Forelimb muscle (tissue), 1 donor: ENCODE measurements at regions not wholly inside any gene's neighbourhood (a gene's known extent, or its start where the extent isn't known, plus 50 kb on each side); places are given as distances from the start of the nearest gene placed in this dataset.
"Not testable (repeated sequence)": the region's sequence is repeated elsewhere in the genome, so short reads cannot be mapped to it uniquely, and the experiment has no call there.

Source experiments
- DNase-seq: peaks from one replicate; pipeline ENCODE4 v3.0.0-alpha.2; 2013; ENCODE audit warnings: low read depth

DNA sequence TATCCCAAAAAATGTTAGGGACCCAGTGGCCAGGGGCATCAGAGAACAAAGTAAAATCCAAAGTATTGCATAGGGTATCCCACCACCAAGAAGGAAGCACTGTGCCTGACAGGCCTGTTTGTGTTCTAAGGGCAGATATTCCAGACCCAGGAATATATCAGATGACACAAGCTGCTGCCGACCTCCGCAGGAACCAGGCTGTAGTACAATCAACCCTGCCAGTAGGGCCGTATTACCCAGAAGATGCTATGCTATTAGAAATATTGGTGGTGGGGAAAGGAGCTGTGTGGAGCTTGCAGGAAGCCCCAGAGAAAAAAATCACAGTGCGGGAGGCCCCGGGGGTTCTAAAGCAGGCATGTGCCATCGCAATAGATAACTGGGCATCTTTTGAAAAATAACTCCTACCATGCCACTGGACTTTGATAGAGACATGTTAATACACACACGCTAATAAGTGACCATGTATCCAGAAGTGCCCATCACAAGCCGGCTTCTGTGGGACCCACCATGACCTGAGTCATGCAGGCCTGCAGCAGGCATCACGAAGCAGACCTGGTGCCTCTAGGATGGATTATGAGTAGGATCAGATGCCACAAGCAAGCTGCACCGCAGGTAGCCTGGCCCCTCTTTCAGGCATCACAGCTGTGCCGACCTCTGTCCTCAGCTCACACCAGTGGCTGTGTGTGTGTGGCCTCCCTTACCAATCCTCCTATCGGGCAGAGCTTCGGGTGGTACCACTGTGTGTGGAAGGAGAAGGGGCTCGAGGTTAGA is 242.7 kb downstream of the BCL11B start:
- DNase-seq, result no peak

DNA sequence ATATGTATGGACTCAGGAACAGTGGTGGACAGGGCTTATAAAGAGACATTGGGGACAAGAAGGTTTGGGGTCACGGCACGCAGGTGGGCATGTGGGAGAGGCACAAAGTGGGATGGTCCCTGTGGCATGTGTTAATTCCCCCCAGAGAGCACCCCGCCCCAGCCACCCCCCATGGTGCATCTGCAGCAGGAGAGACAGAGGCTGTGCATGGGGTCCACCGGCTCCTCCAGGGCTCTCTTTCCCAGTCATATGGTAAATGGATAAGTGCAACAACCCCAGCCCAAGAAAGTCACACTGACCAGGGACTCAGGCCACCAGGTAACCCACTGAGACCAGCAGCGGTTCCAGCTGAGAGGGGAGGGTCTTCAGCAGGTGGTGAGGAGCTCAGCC is 242.1 kb downstream of the BCL11B start:
- no peak for DNase-seq

DNA sequence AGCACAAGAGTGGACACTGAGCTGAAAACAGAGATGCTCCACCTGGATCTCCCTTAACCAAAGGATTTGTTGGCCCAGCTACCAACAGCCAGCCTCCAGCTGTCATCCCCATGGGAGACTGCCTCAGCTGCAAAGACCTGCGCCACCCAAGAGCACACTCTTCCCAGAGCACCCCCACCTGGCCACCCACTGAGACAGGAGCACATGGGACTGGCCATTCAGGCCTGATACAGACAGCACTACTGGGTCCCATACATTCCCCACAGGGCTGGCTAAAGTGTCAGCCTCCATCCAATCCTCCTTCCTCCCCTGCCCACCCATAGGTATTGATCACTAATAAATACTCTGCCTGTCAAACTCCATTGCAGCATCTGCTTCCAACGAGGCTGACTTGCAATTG is 241.5 kb downstream of the BCL11B start:
- DNase-seq, result no peak

DNA sequence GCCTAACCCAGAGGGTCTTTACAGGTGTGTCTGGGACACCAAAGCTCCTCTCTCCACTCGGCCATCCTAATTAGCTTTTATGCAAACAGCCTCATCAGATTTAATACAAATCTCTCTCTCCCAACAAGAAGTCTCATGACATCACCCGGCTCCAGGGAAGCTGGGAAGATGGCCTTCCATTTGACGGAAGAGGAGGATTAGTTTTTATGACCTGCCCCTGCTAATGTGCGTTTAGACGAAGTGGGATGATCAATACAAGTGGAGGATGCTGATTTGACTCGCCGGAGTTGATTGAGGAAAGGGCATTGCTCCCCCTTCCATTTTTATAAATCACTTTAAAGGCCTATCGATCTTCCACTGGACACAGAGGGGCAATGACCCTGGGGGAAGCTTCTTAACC is 239.2 kb downstream of the BCL11B start:
- DNase-seq, result no peak

DNA sequence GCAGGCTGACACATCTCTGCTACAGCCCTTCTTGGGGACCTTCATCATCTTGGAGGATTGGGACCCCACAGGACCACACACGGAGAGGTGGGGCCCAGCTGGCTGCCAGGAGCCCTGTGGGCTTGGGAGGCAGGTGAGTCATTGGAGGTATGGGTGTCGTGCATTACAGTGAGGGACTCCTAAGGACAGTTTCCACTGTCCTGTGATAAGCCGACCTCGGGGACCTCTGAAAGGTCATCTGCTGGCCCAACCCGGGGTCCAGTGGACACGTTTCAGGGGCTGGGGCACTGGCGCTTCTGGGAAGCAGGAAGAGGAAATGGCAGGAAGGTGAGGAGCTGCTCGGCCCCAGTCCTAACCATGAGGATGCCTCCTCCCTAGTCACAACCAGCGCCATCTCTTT is 238.0 kb downstream of the BCL11B start:
- no peak for DNase-seq

DNA sequence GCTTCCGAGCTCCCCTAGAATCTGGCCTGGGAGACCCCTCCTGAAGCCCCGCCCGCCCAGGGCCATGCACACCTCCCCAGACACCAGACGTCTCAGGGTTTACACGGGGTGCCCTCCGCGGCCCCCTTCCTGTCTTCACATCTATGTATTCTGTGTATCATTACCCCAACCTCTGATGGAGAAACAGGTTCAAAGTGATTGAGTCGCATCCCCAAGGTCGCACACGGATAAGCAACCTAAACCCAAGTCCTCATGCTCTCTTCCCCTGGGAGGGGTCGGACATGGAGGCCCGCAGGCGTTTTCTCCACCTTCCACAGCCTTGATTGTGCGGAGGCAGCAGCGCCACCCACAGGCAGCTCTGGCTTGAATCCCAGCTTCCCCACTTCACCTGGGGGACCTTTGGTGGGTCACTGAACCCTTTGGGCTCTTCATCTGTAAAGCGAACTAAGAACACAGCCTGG is 237.3 kb downstream of the BCL11B start:
- DNase-seq, result no peak

DNA sequence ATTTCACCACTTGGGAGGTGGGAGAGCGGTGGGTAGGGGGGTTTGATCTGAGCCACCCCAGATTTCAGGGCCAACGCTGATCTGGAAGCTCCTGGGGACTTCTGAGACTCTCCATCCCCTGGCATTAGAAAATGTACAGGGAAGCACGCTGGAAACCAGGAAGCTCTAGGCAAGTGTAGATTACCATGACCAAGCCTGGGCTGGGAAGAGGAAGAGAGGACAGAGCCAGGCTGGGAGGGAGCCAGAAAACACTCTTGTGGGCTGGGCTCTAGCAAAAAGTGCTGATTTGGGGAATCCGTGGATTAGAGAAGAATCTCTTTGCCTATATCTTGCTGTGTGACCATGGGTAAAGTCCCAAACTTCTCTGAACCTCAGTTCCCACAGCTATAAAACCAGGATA is 236.7 kb downstream of the BCL11B start:
- peak; percentile 35 for DNase-seq

DNA sequence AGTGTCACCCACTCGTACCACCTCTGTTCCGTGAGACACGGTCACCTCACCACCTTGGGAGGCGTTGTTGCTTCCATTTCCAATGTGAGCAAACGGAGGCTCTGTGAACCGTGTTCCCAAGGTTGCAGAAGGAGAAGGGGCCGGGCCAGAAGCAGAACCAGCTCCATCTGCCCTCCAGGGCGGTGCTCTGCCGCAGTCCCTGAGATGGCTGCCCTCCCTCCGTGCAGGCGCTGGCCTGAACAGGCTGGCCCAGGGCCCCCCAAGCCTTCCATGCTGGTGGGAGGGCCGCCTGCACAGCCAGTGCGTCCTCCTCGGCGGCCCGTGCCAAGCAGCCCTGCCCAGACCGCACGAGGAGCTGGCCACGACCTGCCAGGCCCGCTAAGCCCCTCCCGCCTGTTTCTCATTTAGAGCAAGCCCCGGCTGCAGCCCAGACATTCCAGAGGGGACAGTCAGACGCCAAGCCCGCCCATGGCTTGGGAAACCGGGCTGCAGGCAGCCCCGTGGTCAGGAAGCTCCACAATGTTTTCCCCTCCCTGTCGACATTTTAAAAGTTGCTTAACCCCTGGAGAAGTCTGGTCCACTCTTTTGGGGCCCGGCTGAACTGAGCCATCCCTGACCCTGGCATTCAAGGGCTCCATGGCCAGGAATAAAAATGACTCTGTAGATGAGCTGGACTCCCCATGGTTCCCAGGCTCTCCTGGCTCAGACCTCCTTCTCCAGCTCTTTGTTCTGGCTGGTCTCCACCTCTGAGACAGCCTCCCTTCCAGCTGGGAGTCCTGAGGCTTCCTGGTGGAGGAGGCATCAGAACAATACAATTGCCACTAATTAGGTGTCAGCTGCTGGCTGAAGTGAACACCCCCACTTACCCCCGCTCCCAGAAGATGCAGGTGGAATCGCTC is 236.0 kb downstream of the BCL11B start:
- DNase-seq, result peak; percentile 65

DNA sequence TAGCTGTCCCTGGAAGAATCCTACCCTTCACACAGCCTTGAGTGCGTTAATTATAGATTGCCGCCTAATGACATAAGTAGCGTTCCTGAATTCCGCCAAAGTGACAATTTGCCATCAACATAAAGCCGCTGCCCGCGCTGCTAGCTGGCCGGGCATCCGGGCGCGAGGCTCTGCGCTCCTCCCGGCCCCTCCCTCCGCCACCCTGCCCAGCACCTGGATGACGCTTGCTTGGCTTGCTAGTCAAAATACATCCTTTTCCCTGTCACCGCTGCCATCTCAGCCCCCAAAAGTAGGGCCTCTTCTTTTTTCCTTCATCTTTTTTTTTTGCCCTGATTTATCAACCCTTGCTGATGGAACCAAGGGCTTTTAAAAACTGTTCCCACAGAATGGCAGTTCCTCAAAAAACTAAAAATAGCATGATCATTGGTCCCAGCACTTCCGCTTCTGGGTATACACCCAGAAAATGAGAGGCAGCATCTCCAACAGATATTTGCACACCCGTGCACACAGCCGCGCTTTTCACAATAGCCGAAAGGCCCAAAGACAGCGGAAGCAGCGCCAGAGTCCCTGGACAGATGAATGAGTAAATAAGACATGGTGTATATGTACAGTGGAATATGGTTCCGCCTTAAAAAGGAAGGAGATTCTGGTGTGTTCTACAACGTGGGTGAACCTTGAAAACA is 235.2 kb downstream of the BCL11B start:
- DNase-seq, result no peak

DNA sequence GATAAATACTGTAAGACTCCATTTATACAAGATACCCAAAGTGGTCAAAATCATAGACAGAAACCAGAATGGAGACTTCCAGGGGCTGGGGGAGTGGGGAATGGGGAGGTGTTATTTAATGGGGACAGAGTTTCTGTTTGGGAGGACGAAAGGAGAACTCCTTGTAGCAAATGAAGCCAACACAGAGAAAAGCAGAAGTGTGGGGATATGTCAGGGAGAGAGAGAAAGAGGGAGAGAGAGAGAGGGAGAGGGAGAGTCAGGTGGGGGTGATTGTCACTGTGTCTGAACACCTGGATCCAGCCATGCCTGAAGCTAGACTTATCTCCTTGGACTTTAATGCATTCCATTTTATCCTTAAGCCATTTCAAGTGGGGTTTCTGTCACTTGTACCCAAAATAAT is 234.7 kb downstream of the BCL11B start:
- DNase-seq, result not testable (repeated sequence)

DNA sequence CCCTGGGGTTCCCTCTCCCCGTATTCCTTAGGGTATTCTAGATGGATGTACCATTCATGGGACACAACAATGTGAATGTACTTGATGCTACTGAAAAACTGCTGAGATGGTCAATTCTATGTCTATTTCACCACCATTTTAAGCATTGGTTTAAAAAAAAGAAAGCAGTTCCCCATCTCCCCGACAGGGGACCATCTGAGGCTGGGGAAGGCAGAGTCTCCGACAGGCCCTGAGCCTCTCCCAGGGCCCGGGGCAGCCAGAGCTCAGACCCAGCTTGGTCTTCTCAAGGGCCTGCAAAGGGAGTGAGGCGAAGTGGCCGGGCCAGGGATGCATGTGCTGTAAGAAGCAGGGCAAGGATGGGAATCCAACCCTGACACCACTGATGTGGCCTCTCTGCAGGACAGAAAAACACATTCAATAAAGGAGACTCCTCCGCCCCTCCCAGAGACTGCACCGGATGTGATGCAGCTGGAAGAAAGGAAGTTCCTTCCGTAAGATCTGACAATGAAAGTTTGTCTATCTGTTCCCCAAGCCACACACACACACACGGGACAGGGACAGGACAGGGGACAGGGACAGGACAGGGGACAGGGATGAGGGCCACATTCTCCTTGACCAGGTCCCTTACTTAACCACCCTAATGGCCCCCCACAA is 234.1 kb downstream of the BCL11B start:
- DNase-seq, result no peak

DNA sequence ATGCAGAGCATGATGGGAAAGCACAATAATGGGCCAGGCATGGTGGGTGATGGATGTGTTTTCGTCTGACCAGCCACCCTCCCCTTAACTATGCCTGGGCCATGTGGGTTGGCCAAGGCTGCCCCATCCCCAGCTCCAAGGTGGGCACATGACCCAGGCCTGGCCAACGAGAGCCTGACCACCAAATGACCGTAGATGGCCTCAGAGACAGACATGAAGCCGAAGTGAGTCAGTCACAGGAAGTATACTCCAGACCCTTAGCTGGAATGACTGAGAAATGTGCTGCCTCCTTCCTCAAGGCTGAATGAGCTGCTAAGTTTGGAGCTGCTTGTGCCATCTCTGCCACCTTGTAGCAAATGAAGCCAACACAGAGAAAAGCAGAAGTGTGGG is 233.6 kb downstream of the BCL11B start:
- no peak for DNase-seq

DNA sequence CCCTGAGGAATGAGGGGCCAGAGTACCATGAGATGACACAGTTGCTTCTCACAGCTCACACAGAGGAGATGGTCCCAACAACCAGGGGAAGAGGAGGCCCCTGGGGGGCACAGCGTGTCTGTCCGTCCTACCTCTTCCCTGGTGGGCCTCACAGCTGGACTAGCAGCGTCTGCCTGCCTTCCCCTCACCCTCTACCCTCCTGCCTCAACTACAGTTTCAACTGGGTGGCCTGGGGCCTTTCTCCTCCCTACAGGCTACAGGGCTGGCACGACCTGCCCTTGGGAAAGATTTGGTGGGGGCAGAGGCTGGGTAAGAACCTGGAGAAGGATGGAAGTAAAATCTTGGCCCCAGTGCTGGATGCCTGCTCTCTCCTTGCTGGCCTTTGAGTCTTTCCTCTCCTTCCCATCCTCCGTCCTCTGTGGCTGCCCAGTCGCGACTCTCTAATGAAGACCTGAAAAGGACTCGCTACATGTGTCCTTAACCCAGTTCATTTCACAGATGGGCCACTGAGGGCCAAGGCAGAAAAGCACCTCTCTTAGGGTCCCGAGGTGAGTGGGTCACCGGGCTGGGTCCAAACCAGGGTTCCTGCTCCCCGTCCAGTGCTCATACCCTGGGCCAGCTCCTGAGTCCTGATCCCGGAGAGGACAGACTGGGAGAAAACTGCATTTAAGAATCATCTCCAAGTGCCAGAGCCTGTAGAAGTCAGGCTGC is 232.5 kb downstream of the BCL11B start:
- DNase-seq, result no peak

DNA sequence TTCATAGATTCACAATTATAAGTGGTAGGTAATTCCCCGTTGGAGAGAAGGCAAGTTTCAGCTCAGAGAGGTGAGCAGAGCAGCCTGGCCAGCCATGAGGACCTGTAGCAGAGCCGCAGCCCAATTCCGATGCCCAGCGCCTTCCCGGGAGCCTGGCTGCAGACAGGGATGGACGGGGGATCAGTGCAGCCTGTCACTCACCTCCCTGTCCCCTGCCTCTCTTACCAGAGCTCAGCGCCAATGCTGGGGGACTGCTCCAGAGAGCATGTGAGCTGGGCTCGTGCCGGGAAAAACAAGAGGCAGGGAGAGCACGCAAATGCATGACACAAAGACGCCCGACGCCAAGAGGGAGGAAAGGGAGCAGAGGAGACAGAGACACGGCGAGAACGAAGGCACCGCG is 231.9 kb downstream of the BCL11B start:
- DNase-seq, result no peak

DNA sequence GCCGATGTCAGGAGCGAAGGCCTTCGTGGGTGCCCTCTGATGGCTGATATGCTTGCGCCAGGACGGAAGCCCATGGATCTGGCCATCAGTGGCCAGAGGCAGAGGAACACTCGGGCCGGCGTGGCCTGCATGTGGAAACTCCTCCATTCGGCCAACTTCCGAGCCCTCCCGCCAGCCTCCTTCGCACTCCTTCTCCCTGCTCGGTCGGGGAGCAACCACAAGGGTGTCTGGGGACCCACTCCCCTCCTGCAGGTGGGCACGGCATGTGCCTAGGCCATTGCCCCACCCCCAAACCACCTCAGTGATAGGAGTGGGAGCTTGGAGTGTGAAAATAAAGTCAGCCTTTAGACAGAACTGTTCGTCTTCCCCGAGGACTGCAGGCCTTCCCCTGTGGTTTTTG is 231.3 kb downstream of the BCL11B start:
- no peak for DNase-seq

DNA sequence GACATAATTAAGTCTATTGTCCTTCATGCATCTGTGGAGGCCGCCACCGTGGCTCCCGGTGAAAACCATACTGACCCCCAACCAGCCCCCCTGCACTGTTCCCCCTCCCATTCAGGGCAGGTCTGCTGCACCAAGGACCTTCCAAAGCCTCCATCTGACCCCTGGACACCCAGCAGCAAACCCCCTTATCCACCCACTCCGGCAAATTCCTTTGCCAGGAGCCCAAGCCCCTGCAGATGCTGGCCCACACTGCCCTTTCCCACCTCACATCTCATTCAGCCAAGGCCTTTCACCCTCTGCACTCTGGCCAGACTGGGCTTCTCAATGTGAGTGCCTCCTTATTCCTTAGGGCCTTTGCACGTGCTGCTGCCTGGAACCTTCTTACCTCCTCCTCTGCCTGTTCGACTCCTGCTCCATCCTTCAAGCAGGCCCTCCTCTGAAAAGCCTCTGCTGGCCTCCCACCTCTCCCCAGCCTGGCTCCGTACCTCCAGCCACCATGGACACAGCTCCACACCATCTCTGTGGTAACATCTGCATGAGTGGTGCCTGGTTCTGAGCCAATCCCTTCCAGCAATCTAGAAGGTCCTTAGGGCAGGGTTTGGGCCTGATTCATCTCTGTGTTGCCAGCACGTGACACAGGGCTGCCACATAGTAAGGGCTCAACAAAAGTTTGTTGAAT is 230.7 kb downstream of the BCL11B start:
- no peak for DNase-seq

DNA sequence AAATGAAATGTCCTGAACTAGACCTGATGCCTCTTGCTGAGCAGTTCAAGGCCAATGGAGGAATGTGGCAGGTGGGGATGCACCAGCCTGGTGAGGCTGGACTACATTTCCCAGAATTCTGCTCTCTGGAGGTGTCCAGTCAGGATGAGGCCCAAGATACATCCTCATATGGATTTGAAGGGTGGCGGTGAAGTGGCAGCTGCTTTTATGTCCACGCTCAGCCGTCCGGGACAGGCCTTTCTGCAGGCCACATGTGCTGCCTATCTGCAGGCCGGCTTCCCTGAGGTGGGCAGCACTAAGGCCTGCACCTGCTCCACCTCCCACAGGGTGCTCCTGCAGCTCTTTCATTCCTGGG is 230.2 kb downstream of the BCL11B start:
- DNase-seq, result no peak

DNA sequence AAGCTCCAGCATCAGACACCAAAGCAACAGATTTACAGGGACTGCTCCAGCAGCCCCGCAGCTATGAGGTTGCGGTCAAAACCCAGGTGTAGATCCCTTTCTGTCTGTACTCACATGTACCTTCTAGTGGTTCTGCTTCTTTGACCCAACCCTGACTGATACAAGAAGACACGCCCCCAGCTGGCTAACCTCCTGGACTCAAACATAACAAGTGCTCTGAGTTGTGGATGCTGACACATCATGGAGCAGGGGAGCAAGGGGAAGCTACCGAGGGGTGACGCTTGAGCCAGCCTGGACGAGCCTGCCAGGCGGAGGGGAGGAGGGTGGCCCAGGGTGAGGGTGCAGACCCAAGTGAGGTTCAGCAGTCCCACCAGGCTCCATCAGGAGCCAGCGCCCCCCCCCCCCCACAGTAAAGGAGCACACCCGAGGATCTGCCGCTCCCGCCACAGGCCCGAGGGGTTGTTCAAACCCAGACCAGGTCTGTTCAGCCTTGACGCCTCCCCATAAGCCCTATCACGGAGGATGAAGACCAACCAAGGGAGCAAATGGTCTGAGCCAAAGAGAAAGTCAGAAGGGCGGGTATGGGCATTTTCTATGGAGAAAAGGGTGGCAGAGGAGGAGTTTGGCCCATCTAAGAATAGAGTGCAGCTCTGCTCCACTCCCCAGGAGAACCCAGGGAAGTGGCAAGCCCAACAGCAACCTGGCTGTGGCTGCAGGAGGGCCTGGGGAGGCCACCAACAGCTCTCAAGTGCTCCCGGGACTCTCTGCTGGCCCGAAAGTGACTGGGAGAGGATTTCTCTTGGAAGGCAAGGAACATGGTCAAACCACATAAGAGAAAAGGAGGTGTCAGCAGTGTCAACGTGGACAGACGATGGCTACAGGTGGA is 229.4 kb downstream of the BCL11B start:
- DNase-seq, result no peak

DNA sequence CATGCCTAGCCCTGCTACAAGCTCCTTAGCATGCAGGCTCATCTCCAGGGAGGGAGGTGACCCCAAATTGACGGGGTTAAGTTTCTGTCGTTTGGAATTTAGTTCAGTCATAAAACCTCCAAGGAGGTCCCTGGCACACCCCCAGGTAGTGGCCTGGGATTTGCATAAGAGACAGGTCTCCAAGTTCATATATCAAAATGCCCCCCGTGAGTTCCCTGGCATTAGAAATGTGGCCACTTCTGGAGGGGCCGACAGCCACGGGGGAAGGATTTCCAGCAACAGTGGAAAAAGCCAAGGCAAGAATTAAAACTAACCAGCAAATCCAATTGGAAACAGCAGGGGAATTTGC is 228.8 kb downstream of the BCL11B start:
- DNase-seq, result no peak

DNA sequence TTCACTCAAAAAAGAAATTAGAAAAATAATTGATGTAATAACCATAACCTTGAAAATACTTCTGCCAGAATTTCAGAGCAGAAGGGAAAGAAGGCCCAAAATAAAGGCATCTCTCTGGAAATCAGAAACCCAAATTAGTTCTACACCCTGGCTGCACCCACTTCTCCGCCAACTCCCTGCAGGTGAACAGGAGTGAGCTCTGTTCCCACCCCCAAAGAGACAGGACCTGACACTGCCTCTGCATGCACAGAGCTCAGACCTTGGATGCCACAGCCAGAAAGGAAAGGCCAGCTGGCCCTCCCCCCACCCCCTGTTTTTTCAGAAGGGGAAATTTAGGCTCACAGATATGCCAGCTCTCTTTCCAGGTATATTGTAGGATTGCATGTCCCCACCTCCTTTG is 228.2 kb downstream of the BCL11B start:
- no peak for DNase-seq
